NT2/D1 (cell line): ENCODE measurements at regions not wholly inside any gene's neighbourhood (a gene's known extent, or its start where the extent isn't known, plus 50 kb on each side); places are given as distances from the start of the nearest gene placed in this dataset.

Experiments used
- SUZ12 ChIP-seq: IDR thresholded peaks from 2 replicates; pipeline ENCODE4 v1.6.1; 2011; ENCODE audit not compliant: insufficient read length, insufficient read depth; ENCODE audit errors: extremely low read depth
- ZNF274 ChIP-seq: IDR thresholded peaks from 2 replicates; pipeline ENCODE4 v1.6.1; 2011; ENCODE audit warnings: mild to moderate bottlenecking, low read depth, low read length

DNA sequence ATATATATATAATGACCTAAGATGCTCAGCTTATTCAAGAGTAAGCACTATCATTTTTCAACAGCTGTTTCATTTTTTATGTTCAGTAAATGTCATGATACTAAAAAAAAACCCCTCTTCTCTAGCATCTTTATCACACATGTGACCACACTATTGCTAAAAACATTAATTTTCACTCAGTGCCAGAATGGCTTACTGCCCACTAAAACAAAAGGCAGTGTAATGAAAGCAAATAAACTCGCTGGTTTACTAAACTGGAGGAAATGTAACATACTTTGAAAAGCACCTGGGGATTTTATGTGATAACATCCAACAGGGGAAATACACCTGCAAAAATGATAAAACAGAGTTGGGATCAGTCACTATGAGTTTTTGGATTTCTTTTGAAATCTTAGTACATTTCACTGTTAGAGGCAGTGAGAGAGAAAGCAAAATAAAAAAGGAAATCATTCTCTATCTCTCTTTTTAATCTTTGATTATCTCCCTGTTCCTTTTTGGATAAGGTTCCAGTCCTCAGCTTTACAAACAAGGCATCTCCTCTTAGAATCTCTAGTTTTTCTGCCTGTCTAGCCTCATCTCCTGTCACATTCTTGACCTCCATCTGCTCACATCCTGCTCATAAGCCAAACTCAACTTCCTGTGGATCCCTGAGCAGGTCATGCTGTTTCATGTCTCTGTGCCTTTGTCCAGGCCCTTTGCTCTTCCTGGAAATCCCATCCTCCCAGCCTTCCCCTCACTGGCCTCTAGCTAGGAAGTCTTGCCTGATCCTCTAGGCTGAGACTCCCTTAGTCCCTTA, 338.0 kb downstream of the MAN2A1 start:
- TF ChIP-seq SUZ12 (no peak), ZNF274 (no peak)
